Lung microvascular endothelial cell (primary cell): ENCODE measurements at regions not wholly inside any gene's neighbourhood (a gene's known extent, or its start where the extent isn't known, plus 50 kb on each side); places are given as distances from the start of the nearest gene placed in this dataset.
"Not testable (repeated sequence)": the region's sequence is repeated elsewhere in the genome, so short reads cannot be mapped to it uniquely, and the experiment has no call there.

ENCODE experiments used
- DNase-seq, 2 donors: peaks; one replicate each; pipeline versions ENCODE4 v3.0.0 to v3.0.0-alpha.2; 2010; ENCODE audit warnings: low read depth in 2 of 2

- DNase-seq: no peak
These were observed 463.8 kb upstream of the GCFC2 start for GRCh38 chr2:76174505-76174904.

- DNase-seq: not testable (repeated sequence)
These were observed 462.5 kb upstream of the GCFC2 start for GRCh38 chr2:76173206-76173605.

GRCh38 chr2:76172154-76172595 lies 461.5 kb upstream of the GCFC2 start:
- DNase-seq: not testable (repeated sequence)

GRCh38 chr2:76170856-76171255 lies 460.1 kb upstream of the GCFC2 start:
- DNase-seq: no peak

- no peak for DNase-seq
These were observed 459.3 kb upstream of the GCFC2 start for GRCh38 chr2:76170009-76170384.

- DNase-seq: no peak
These were observed 458.7 kb upstream of the GCFC2 start for GRCh38 chr2:76169276-76170008.

GRCh38 chr2:76163860-76164259 lies 453.1 kb upstream of the GCFC2 start:
- no peak for DNase-seq

- no peak for DNase-seq
These were observed 450.0 kb upstream of the GCFC2 start for GRCh38 chr2:76160670-76161069.

GRCh38 chr2:76159042-76159648 lies 448.4 kb upstream of the GCFC2 start:
- no peak for DNase-seq

GRCh38 chr2:76157531-76157930 lies 446.8 kb upstream of the GCFC2 start:
- DNase-seq: no peak

GRCh38 chr2:76154981-76155380 lies 444.3 kb upstream of the GCFC2 start:
- DNase-seq: no peak

GRCh38 chr2:76149846-76150245 lies 439.1 kb upstream of the GCFC2 start:
- DNase-seq: no peak

GRCh38 chr2:76139303-76139702 lies 428.6 kb upstream of the GCFC2 start:
- DNase-seq: not testable (repeated sequence)

GRCh38 chr2:76128622-76129021 lies 417.9 kb upstream of the GCFC2 start:
- no peak for DNase-seq

- DNase-seq: no peak
These were observed 409.5 kb upstream of the GCFC2 start for GRCh38 chr2:76120176-76120575.

- DNase-seq: no peak
These were observed 379.0 kb upstream of the GCFC2 start for GRCh38 chr2:76089683-76090082.

GRCh38 chr2:76083248-76083647 lies 372.5 kb upstream of the GCFC2 start:
- DNase-seq: no peak

- no peak for DNase-seq
These were observed 371.8 kb upstream of the GCFC2 start for GRCh38 chr2:76082509-76082908.

- DNase-seq: no peak
These were observed 369.4 kb upstream of the GCFC2 start for GRCh38 chr2:76080154-76080553.

GRCh38 chr2:76075126-76075525 lies 364.4 kb upstream of the GCFC2 start:
- no peak for DNase-seq

- no peak for DNase-seq
These were observed 363.4 kb upstream of the GCFC2 start for GRCh38 chr2:76073992-76074604.

GRCh38 chr2:76050196-76050595 lies 339.5 kb upstream of the GCFC2 start:
- DNase-seq: no peak

- no peak for DNase-seq
These were observed 334.0 kb upstream of the GCFC2 start for GRCh38 chr2:76044701-76045100.
